B cell (primary cell): ENCODE measurements at regions not wholly inside any gene's neighbourhood (a gene's known extent, or its start where the extent isn't known, plus 50 kb on each side); places are given as distances from the start of the nearest gene placed in this dataset.

Experiments used
- ATAC-seq: fragments of 200-7000 bp; cut with Tn5 transposase; one replicate; pipeline ENCODE4 v1.10.0; 2021; ENCODE audit warnings: low read depth, mild to moderate bottlenecking, moderate number of reproducible peaks, moderate library complexity
- CTCF ChIA-PET: fragments of 350-600 bp; sonication (Branson Sonifier 250); formaldehyde crosslinking; loops from one replicate; lab custom pipeline; 2021; ENCODE audit warnings: antibody characterized with exemption, inconsistent platforms; lab: Charles Lee
- POLR2A ChIA-PET: fragments of 350-600 bp; sonication (Branson Sonifier 250); formaldehyde crosslinking; loops from one replicate; lab custom pipeline; 2021; ENCODE audit warnings: antibody characterized with exemption; lab: Charles Lee
- DNase-seq: peaks from one replicate; pipeline ENCODE4 v3.0.0; 2013
- H2AFZ ChIP-seq: 2 replicates; pipeline ENCODE4 v1.6.1; 2012; ENCODE audit warnings: mild to moderate bottlenecking, low read depth, low read length; ENCODE audit not compliant: insufficient read depth, poor library complexity, severe bottlenecking
- H3K27ac ChIP-seq, 2 donors: 1 replicate in 1 of 2; 2 replicates in 1 of 2; pipeline ENCODE4 v1.5.1; 2012 to 2013; ENCODE audit warnings: low read length in 2 of 2, mild to moderate bottlenecking in 2 of 2, moderate library complexity in 1 of 2
- H3K27me3 ChIP-seq, 4 experiments: fragments of 200-600 bp in 1 of 4; sonication (generic) in 1 of 4; replicated peaks in 1 of 4; 1 replicate in 2 of 4; 2 replicates in 2 of 4; pipeline versions ENCODE4 v1.6.1 to v1.7.0; 2013 to 2016; ENCODE audit warnings: low read length in 3 of 4, mild to moderate bottlenecking in 2 of 4, mixed read lengths in 1 of 4, moderate library complexity in 1 of 4; ENCODE audit not compliant: insufficient read depth in 4 of 4, control insufficient read depth in 3 of 4; ENCODE audit errors: control extremely low read depth in 1 of 4
- H3K36me3 ChIP-seq, 2 experiments: replicated peaks in 1 of 2; 1 replicate in 1 of 2; 2 replicates in 1 of 2; pipeline versions ENCODE4 v1.6.1 to v1.7.1; 2013; ENCODE audit warnings: low read length in 1 of 2; ENCODE audit not compliant: insufficient read depth in 2 of 2, control insufficient read depth in 1 of 2; ENCODE audit errors: control extremely low read depth in 1 of 2, extremely low read depth in 1 of 2
- H3K4me1 ChIP-seq, 2 donors: fragments of 200-600 bp in 1 of 2; sonication (generic) in 1 of 2; 1 replicate in 1 of 2; 2 replicates in 1 of 2; pipeline versions ENCODE4 v1.5.1 to v1.6.1; 2013 to 2017; ENCODE audit warnings: low read length in 2 of 2; ENCODE audit not compliant: control insufficient read depth in 2 of 2, insufficient read depth in 2 of 2
- H3K4me2 ChIP-seq: replicated peaks from 2 replicates; pipeline ENCODE3; 2012; ENCODE audit warnings: mild to moderate bottlenecking, low read depth, low read length; ENCODE audit not compliant: poor library complexity, severe bottlenecking
- H3K4me3 ChIP-seq, 5 experiments: fragments of 200-600 bp in 1 of 5; sonication (generic) in 1 of 5; 1 replicate in 3 of 5; 2 replicates in 2 of 5; pipeline versions ENCODE4 v1.5.1 to v1.7.0; 2011 to 2016; ENCODE audit warnings: low read length in 4 of 5, mild to moderate bottlenecking in 4 of 5, low read depth in 2 of 5, control low read depth in 1 of 5, moderate library complexity in 1 of 5; ENCODE audit not compliant: insufficient read depth in 1 of 5; ENCODE audit errors: control extremely low read depth in 1 of 5, extremely low read depth in 1 of 5
- H3K79me2 ChIP-seq: fragments of 200-600 bp; sonication (generic); one replicate; pipeline ENCODE4 v1.6.0; 2016; ENCODE audit warnings: low read length; ENCODE audit not compliant: control insufficient read depth, insufficient read depth
- H3K9ac ChIP-seq: fragments of 200-600 bp; sonication (generic); 2 replicates; pipeline ENCODE4 v1.6.1; 2017; ENCODE audit warnings: mild to moderate bottlenecking, low read length, moderate library complexity
- H3K9me3 ChIP-seq, 3 donors: one replicate each; pipeline versions ENCODE4 v1.6.1 to v1.7.1; 2013; ENCODE audit warnings: low read length in 2 of 3; ENCODE audit not compliant: control insufficient read depth in 2 of 3, insufficient read depth in 1 of 3; ENCODE audit errors: control extremely low read depth in 1 of 3
- H4K20me1 ChIP-seq: 2 replicates; pipeline ENCODE4 v1.6.0; 2012; ENCODE audit warnings: mild to moderate bottlenecking, low read length; ENCODE audit not compliant: insufficient read depth, control insufficient read depth, poor library complexity, severe bottlenecking
- H3K27ac Mint-ChIP-seq: one replicate; pipeline ENCODE4 v1.8.0; 2021; ENCODE audit warnings: mixed read lengths
- H3K27me3 Mint-ChIP-seq: one replicate; pipeline ENCODE4 v1.8.0; 2021; ENCODE audit warnings: mixed read lengths
- H3K4me1 Mint-ChIP-seq: one replicate; pipeline ENCODE4 v1.8.0; 2021; ENCODE audit warnings: mixed read lengths
- H3K4me3 Mint-ChIP-seq: one replicate; pipeline ENCODE4 v1.8.0; 2021; ENCODE audit warnings: mixed read lengths
- H3K9me3 Mint-ChIP-seq: one replicate; pipeline ENCODE4 v1.8.0; 2022; ENCODE audit warnings: mixed read lengths; ENCODE audit not compliant: insufficient read depth
- EZH2 ChIP-seq: IDR thresholded peaks from 2 replicates; pipeline ENCODE4 v1.6.1; 2012; ENCODE audit warnings: borderline replicate concordance, low read depth, mild to moderate bottlenecking, moderate library complexity, low read length; ENCODE audit not compliant: insufficient read depth, poor library complexity, severe bottlenecking
- WGBS: methylation state at CpG from one replicate; pipeline ENCODE4 v1.1.5; 2013; ENCODE audit warnings: missing lambda C conversion rate; ENCODE audit not compliant: insufficient coverage; 5-methylcytosine and 5-hydroxymethylcytosine counted together
- intact Hi-C: fragments of 100-400 bp; cut with micrococcal nuclease; formaldehyde crosslinking; loops from one replicate; pipeline ENCODE4 v1.10.0; 2022
- TF ChIP-seq, protein P1 (sequence below): fragments of 200-600 bp; IDR thresholded peaks from one replicate; pipeline ENCODE4 v1.8.0; 2022; ENCODE audit warnings: antibody characterized with exemption, mild to moderate bottlenecking

DNA sequence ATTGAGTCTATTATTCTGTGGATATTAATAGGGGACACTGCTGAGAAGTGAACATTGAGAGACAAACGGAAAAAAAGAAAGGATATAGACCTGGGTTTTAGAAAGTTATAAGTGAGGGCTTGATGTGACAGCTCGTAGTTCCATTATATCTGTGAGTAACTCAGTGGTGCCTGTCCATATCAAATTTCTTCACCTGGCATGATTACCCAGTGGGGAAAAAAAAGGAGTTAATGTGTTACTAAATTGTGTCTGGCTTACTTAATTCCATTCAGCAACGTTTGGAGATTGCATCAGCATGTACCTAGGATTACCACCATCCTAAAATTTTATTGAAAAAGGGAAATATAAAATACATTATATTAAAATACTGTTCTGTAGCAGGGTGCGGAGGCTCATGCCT, 1249.9 kb downstream of the SLC16A7 start:
- CTCF ChIA-PET, result no interaction called here
- H3K27me3 ChIP-seq, result no peaks in the 10 kb centered on the region
- no peaks in the 10 kb centered on the region for H3K9me3 ChIP-seq
- no peak for TF ChIP-seq EZH2
- TF ChIP-seq, protein P1, sequence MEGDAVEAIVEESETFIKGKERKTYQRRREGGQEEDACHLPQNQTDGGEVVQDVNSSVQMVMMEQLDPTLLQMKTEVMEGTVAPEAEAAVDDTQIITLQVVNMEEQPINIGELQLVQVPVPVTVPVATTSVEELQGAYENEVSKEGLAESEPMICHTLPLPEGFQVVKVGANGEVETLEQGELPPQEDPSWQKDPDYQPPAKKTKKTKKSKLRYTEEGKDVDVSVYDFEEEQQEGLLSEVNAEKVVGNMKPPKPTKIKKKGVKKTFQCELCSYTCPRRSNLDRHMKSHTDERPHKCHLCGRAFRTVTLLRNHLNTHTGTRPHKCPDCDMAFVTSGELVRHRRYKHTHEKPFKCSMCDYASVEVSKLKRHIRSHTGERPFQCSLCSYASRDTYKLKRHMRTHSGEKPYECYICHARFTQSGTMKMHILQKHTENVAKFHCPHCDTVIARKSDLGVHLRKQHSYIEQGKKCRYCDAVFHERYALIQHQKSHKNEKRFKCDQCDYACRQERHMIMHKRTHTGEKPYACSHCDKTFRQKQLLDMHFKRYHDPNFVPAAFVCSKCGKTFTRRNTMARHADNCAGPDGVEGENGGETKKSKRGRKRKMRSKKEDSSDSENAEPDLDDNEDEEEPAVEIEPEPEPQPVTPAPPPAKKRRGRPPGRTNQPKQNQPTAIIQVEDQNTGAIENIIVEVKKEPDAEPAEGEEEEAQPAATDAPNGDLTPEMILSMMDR, result no peak
- no peak overlapping the region for H3K4me3 ChIP-seq
- no peaks in the 10 kb centered on the region for H3K4me1 ChIP-seq
- Mint-ChIP-seq H3K27me3 (no peaks in the 10 kb centered on the region), H3K4me3 (no peak overlapping the region), H3K27ac (no peak overlapping the region), H3K9me3 (peaks cover 2% of the 10 kb centered on the region), H3K4me1 (no peaks in the 10 kb centered on the region)
- no peak overlapping the region for H3K27ac ChIP-seq
- no peaks in the 10 kb centered on the region for H3K79me2 ChIP-seq
- H3K4me2 ChIP-seq, result no peak overlapping the region
- no peak overlapping the region for H3K9ac ChIP-seq
- intact Hi-C loops, result no loop called here
- WGBS, result 90% methylated on average over 2 of the region's 4 CpGs
- ATAC-seq, result no peak
- H4K20me1 ChIP-seq, result no peaks in the 10 kb centered on the region
- no peak for DNase-seq
- no peaks in the 10 kb centered on the region for H3K36me3 ChIP-seq
- POLR2A ChIA-PET, result no interaction called here
- no peak overlapping the region for H2AFZ ChIP-seq

DNA sequence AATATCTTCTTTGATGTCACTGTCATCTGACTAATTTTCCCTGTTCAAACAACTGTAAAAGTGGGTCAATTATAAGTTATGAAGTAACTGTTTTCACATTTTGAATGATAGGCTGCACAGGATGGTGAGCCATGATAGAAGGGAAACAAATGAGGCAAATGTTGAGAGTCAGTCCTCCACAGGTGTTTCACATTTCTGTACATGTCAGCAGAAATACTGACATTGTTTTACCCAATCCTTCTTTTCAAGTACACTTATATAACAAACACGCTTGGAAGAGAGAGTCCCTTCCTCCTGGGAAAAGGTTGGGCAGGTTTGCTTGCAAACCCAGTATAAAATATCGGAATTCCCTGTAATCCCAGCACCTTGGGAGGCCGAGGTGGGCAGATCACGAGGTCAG, 1251.5 kb downstream of the SLC16A7 start:
- CTCF ChIA-PET, result no interaction called here
- Histone ChIP-seq H4K20me1 (no peaks in the 10 kb centered on the region), H3K27ac (no peak overlapping the region), H2AFZ (no peak overlapping the region), H3K4me1 (no peaks in the 10 kb centered on the region), H3K27me3 (no peaks in the 10 kb centered on the region), H3K79me2 (no peaks in the 10 kb centered on the region), H3K9ac (no peak overlapping the region), H3K9me3 (no peaks in the 10 kb centered on the region), H3K4me3 (no peak overlapping the region), H3K4me2 (no peak overlapping the region), H3K36me3 (no peaks in the 10 kb centered on the region)
- H3K9me3 Mint-ChIP-seq, result peaks cover 2% of the 10 kb centered on the region
- no peaks in the 10 kb centered on the region for H3K4me1 Mint-ChIP-seq
- DNase-seq (no peak), ATAC-seq (no peak)
- intact Hi-C loops, result no loop called here
- WGBS, result 92% methylated on average over 3 of the region's 4 CpGs
- TF ChIP-seq, protein P1, result no peak
- TF ChIP-seq EZH2, result no peak
- H3K27me3 Mint-ChIP-seq, result no peaks in the 10 kb centered on the region
- no peak overlapping the region for H3K27ac Mint-ChIP-seq
- H3K4me3 Mint-ChIP-seq, result no peak overlapping the region
- POLR2A ChIA-PET, result no interaction called here
